CD4-positive, alpha-beta T cell treated with Interleukin-2 at 100 ng/mL for 4 hours (primary cell): ENCODE measurements at regions not wholly inside any gene's neighbourhood (a gene's known extent, or its start where the extent isn't known, plus 50 kb on each side); places are given as distances from the start of the nearest gene placed in this dataset.

Experiments used
- DNase-seq: peaks from one replicate; pipeline ENCODE4 v3.0.0-alpha.2; 2020; ENCODE audit warnings: low spot score

DNA sequence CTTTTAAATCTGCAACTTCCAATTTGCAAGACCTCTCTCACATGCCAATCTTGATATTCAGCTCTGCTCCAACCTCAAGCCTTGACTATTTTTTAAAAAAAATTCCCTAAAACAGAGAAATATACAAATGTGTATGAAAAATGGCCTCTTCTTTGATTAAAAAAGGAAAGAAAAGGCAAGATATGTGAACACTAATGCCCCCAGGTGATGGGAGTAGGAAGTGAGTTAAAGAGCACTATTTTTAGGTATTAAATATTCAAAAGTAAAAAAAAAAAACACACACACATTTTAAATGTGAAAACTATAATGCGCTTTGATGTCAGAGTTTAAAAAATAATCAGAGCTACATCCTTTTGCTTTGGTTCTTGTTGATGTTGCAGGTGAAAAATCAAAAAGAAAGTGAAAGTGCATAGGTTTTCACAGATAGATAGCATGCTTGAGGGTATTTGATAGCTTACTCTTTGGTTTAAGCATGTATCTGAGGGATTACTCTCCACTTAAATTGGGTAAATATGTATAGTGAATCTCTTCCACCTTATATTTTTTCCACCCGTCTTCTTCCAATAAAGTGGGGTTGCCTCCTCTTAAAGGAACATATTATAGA, 406.0 kb upstream of the POU3F3 start:
- DNase-seq = no peak

DNA sequence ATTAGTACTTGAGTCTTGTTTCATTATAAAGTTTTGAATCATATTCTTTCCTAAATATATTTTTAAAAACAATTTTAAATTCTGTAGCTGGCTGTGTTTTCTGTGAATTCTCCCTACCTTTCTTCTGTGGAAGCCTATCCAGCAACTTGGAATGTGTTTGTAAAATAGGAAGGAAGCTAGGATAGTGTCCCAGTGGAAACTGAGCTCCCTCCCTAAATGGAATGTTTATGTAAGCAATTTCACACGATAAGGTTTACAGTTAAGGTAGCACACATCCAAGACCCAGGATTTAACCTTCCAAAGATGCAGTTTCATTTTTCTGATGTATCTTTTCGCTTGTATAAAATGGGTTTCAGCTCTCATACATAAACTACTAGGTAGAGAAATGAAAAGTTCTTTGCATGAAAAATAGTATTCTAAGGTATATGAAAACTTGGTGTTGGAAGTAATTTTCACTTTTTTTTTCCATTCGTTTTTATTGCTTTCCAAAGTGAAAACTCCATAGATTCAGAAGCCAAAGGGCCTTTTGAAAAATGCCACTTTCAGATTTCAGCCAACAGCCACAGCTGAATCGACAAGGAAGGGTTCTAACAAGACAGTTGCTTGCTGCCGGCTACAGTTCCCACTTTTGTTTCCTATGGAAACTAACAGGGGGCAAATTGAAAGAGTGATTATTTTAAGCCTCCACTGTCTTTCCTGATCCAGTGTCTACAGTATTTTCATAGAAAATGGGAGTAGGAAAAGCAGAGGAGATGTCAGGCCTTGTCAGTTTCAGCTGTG, 405.1 kb upstream of the POU3F3 start:
- no peak for DNase-seq

DNA sequence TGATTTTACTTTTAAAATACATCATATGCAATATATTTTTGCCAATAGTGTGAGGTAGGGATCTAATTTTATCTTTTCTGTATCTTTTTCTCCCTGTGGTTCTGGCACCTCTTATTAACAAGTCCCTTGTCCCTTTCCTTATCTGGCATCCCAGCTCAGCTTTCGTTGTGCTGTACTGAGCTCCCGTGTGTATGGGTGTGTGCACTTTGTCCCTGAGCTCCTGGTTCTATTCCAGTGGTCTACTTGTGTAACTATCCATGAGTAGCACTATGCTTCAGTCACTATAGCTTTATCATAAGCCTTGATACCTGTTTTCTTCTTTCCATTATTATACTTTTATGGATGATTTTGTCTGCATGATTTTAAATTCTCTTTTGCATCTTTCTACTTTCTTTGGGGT, 401.4 kb upstream of the POU3F3 start:
- no peak for DNase-seq

DNA sequence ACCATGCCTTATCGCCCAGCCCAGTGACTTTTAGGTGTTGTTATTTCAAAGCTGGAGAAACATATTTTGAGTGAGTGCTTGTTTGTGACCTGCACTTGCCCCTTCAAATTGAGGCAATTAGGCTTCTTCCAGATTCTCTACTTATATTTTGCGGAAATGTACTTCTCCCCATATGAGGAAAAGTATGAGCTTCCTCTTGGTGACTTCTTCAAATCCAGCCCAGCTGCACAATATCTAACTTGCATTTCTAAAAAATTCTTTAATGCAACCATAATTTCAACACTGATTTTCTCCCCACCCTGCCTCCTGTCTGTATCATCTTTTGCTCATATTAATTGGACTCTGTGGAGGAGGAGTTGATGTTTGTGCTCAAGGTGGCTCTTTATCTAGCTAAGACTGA, 391.2 kb upstream of the POU3F3 start:
- DNase-seq = no peak

DNA sequence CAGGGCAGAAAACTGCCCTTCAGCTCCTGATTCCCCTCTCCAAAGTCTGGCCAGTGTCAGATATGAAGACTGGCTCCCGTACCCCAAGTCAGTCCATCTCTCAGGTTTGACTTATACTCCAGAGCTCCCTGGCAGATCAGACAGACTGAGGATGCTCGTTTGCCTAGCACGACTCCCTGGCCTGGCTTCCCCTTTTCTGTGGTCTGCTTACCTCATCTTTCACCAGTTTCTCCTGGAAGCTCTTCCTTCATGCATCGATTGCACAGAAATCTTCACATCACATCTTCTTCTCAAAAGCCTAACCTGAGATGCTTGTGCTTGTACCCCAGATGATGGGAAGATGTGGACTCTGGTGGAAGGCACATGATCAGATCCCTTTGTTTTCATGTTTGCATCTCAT, 387.9 kb upstream of the POU3F3 start:
- DNase-seq = no peak

DNA sequence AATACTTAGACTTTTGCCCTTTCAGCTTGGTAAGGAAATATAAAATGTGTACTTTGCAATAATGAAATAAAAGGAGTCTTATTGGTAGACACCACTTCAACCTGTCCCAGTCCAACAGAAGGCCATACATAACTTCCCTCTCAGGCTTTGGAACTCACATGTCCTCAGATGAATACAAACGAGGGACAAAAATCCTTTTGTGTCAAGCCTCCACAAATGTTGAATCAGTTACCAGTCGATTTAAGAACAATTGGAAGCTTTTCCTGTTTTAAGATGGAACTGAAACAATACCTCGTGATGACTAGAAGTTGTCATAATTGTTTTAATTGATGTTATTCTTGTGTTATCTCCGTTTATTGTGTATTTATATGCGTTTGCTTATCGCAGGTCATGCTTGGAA, 385.1 kb upstream of the POU3F3 start:
- DNase-seq = no peak

DNA sequence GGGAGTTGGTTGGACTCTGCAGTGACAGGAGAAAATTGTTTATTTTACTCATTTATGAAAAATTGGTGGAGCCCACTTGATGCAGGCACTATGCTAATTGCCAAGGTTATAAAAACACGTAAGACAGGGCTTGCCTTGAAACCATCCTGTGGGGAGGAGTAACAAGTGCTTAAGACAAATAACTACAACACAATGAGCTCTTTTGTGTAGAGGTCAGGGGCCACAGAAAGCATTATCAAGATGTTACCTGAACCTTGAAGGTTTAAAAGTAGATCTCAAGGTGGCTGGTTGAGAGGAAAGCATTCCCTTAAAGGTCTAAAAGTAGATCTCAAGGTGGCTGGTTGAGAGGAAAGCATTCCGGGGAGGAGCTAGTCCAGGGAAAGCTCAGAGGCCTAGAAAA, 381.8 kb upstream of the POU3F3 start:
- DNase-seq = no peak

DNA sequence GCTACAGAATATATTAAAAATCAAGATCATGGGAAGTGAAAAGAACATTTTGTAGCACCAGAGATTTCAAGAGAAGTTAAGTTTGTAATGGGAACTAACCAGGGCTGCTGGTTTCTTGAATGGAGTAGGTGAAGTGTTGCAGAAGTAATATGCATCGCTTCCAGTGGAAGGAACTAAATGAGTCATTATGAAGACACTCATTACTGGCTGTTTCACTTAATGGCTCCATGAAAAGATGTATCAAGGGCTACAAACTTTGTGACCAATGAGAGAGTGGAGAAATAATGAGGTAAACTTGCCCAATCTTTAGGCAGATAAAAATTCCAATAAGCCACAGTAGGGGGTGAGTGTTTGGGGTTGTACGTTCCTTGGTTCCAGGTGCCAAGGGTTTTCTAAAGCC, 380.4 kb upstream of the POU3F3 start:
- no peak for DNase-seq

DNA sequence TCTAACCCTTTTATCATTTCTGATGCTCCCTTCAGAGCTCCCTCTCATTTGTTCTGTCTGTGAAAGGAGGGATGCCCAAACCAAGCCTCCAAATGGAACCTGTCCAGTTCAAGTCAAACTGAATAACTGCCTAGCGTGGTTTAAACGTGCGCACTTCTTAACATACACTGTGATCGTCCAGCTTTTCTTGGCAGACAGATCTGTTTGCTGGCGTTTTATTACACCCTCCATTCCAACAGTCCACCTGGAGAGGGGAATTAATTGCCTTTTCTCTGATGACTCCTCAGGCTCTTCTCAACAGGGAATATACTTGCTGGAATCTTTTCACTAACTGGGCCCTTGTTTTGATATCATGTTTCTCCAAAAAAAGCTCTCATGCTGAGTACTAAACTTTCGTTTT, 379.2 kb upstream of the POU3F3 start:
- no peak for DNase-seq

DNA sequence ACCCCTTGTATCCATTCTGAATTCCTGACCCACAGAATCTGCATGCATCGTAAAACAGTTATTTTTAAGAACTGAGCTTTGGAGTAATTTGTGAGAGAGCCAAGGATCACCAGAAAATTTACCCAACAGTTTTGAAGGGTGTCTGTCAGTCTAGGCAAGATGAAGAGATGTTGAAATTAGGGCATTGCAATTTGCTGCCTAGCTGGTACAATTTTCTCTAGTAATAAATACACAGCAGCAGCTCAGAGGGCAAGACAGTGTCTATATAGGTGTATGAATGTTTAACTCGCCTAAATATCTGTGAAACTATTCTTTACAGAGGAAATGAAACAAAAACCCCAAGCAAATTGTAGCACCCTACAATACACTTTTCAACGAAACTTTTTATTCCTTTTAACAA, 377.8 kb upstream of the POU3F3 start:
- no peak for DNase-seq

DNA sequence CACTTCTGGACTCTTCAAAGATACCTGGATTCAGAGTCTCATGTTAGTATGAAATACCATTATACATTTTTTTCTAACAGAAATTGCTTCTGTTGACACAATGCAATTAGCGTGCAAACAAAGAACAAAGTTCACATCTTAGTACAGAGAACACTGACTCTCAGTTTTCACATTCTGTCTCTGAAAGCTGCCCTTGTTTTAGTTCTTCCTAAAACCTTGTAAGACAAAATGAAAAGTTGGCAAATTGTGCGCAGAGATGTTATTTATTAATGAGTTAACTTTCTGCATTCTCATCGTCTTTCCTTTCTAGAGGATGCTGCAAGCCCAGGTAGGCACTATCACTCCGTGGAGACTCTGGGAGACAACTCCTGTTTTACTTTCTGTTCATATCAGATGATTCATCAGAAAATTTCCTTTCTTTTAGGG, 377.3 kb upstream of the POU3F3 start:
- no peak for DNase-seq

DNA sequence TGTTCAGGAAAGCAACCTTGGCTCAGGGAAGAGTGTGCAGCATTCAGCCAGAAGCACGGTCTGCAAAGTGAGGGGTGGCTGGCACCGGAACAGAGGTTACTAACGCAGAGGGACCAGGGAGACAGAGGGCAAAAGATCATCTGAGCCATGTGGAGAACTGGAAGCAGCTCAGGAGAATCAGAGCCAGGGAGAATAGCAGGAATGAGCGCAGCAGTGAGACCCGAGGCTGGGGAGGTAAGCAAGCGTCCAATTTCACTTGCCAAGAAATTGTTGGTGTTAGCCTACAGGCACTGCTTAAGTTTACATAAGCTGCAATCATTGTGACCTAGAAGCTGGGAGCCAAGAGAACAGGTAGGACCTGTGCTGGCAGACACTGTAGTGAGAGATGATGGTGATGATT, 372.6 kb upstream of the POU3F3 start:
- DNase-seq = no peak

DNA sequence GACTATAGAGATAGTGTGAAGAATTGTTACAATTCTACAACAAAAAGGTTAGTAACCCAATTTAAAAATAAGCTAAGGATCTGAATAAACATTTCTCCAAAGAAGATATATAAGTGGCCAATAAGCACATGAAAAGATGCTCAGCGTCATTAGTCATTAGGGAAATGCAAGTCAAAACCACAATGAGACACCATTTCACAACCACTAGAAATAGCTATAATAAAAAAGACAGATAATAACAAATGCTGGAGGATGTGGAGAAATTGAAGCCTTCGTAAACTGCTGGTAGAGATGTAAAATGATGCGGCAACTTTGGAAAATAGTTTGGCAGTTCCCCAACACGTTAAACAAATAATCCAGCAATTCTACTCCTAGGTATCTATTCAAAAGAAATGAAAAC, 366.5 kb upstream of the POU3F3 start:
- no peak for DNase-seq

DNA sequence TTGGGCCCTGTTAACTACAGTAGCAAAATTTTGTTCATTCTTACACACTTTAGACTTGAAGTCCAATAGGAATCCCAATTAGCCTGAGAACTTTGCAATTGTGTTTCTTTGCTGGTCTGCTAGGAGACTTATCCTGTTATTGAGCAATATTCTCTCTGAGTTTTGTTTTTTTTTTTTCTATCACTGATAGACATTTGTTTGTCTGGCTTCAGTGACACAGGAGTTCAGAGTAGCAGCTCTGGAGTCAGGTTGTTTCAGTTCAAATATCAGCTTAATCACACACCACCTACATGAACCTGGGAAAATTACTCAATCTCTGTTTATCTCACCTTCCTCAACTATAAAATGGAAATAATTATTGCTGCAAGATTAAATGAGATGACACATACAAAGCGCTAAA, 360.2 kb upstream of the POU3F3 start:
- no peak for DNase-seq

DNA sequence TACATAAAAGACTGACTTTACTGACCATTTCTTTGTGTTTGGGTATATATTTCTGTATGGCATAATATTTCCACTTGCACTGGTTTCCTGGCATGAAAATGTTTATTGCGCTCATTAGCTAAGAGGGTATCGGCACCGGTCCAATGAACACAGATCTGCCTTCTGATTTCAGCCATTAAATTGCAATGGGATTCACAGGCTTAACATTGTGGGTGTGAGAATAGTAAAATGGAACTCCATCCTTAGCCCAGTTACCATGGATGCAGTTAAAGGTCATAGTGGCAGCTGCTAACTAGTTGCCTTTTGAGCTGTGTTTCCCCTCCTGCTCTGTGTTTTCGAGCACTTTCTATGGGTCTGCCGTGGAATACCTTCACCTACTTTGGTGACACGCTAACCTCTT, 352.6 kb upstream of the POU3F3 start:
- DNase-seq = no peak

DNA sequence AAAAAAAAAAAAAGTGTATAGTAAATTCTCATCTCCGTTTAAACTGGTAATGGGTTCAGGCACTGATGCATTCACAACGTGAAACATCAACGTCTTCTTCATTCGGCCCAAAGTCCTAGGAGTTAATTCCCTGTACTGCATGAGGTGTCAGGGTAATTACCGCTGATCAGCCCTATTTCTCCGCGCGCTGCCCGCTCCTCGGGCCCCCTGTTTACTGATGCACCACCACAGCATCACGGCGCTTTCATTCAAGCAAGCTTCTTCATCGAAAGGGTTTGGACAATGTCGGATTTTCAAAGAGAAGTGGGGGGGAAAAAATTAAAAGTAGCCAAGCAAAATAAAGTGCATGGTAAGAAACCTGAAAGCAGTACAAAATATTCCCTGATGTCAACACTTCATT, 352.0 kb upstream of the POU3F3 start:
- no peak for DNase-seq

DNA sequence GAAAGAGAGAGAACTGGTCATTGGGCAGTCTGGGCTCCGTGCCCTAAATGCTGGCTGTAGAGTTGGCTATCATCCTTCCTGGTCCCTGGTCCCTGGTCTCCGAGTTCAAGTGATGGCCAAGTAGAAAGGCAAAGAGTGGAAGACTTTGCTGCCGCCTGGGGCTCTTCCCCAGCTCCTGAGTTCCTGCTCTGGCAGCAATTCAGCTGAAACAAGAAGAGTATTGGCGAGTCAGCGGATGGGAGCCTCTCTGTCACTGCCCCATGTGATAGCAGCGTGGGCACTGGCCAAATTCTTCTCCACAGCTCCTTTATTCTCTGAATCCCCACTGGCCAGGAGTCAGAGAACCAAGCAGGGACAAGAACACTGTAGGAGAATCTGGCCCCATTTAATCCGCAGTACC, 351.0 kb upstream of the POU3F3 start:
- DNase-seq = no peak

DNA sequence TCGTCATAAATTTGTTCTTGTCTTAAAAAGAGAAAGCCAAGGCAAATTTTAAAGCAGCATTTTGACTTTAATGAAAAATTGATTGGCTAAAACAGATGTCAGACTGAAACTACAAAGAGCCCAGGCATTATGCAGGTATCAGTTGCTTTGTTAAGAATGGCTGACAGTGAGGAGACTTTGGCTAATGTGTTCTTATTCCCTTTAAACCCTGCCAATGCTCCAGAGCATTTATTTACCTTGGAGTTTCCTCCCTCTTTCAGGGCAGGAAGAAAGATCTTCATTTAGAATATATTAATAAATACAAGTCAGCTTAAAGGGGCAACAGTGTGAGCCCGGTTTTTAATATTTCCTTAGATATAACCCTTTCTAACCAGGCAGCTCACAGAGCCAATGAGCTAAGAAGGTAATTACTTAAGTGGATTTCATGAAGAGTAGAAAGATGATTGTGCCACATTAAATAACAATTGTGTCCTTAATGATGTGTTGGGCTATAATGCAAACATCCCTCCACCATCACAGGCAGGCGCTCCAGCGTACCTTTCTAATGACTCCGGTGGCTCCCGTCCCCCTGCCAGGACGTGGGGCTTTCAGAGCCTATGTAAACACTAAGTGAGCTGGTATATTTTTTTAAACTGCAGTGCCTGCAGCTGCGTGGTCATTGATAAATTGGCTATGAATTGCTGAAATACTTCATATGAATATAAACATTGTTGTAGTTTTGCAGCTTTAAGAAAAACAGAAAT, 349.4 kb upstream of the POU3F3 start:
- no peak for DNase-seq

DNA sequence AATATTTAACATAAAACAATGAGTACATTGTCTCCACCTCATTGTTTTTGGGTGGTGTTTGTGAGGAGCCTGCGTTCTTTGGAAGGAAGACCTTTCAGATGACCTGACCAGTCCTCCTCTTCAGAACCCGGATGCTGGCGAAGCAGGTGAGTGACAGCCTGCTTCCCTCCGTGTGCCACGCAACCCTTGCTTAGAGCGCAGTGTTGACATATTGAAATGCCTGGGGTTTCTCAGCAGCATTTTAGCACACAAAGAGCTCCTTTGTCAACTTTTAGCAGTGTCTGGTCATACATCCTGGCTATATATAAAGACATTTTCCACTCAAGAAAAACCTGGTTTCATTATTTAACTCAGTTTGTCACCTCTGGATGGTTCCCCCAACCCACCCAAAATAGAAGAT, 335.7 kb upstream of the POU3F3 start:
- DNase-seq = no peak

DNA sequence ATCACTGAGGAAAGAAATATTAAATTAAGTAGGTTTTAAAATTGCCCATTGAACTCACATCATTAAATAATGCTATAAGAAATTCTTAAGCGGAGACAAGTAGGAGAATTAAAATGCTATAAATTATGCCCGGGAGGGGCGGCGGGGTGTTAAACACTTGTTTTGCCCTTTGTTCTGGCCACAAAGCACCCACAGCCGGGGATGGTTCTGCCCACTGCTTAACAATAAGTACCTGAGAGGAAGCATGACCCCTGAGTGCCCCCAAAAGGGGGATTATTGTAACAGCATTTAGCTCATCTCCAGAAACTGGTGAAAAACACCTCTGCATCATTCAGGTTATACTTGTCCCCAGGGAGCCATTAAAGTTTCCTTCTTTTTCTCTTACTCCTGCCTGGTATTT, 332.7 kb upstream of the POU3F3 start:
- no peak for DNase-seq

DNA sequence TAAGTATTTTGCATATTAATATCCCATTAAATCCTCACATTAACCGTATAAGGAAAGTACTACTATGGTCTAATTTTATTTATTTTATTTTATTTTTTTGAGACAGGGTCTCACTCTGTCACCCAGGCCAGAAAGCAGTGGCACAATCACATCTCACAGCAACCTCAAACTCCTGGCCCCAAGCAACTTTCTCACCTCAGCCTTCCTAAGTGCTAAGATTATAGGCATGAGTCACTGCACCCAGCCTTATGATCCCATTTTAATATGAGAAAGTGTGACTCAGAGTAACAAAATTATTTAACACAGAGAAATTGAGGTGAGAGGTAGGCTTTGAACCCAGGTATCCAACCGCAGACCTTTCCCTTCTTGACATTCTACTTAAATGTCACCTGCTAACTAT, 330.0 kb upstream of the POU3F3 start:
- DNase-seq = no peak

DNA sequence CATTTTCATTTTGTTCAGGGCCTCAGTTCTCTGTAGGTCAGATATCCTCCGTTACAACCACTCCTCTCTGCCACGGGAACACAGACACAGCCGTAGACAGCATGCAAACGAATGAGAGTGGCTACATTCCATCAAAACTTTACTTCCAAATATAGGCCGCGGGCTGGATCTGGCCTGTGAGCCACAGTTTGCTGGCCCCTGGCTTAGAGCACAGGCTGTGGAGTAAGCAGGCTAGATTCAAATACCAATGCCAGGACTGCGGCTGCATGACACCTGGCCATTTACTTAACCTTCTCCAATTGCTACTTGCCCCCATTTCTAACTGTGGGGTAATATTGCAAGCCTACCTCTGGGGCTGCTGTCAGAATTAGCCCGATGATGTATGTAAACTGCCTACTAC, 325.8 kb upstream of the POU3F3 start:
- DNase-seq = no peak

DNA sequence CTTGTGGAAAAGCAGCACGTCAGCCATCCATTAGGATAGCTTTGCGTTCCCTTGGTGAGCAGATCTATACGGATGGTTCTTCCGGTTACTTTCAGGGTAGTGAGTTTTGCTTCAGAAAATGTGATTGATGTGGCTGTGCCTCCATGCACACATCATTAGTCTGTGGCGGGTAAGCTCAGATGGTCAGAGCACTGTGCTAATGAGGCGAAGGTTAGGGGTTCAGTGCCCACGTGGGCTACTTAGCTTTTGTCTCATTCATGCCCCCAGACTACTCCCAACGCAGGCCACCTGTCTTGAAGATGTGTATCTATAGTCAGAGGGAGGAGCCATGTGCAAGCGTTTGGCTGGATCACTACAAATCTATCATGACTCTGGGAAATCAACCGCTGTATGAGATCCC, 322.8 kb upstream of the POU3F3 start:
- no peak for DNase-seq

DNA sequence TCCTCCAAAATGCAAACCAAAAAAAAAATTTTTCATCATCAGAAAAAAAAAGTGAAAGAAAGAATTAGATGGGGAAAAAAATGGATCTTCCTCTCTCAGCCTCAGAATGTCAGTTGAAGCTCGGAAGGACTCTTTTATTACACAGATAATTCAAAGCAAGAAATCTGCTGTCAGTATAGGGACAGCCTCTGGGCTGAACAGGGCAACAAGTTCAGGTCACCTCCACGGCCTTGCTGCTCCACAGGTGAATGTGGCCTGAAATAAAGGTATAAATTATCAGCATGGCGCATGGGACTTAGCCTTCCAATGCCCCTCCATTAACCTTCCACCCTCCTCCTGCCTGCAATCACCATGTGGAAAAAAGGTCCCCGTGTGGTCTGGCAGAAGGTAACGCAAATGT, 316.8 kb upstream of the POU3F3 start:
- DNase-seq = no peak
